Endodermal cell (in vitro differentiated cells): ENCODE measurements at regions not wholly inside any gene's neighbourhood (a gene's known extent, or its start where the extent isn't known, plus 50 kb on each side); places are given as distances from the start of the nearest gene placed in this dataset.

Experiments used
- DNase-seq: peaks from one replicate; pipeline ENCODE4 v3.0.0-alpha.2; 2017
- H3K27ac ChIP-seq: 2 replicates; pipeline ENCODE4 v1.5.1; 2013; ENCODE audit warnings: mild to moderate bottlenecking, low read depth, low read length, moderate library complexity
- H3K27me3 ChIP-seq: 2 replicates; pipeline ENCODE4 v1.6.1; 2013; ENCODE audit warnings: mild to moderate bottlenecking, low read length, moderate library complexity; ENCODE audit not compliant: insufficient read depth, control insufficient read depth, poor library complexity, severe bottlenecking
- H3K36me3 ChIP-seq: 2 replicates; pipeline ENCODE4 v1.7.0; 2013; ENCODE audit warnings: mild to moderate bottlenecking, low read length, moderate library complexity; ENCODE audit not compliant: control insufficient read depth, insufficient read depth
- H3K4me1 ChIP-seq: one replicate; pipeline ENCODE4 v1.7.0; 2013; ENCODE audit warnings: low read length; ENCODE audit not compliant: control insufficient read depth, insufficient read depth
- H3K4me3 ChIP-seq: 2 replicates; pipeline ENCODE4 v1.5.1; 2013; ENCODE audit warnings: mild to moderate bottlenecking, low read length, moderate library complexity
- H3K9ac ChIP-seq: 2 replicates; pipeline ENCODE4 v1.6.1; 2013; ENCODE audit warnings: mild to moderate bottlenecking, low read length, moderate library complexity; ENCODE audit not compliant: poor library complexity, severe bottlenecking; ENCODE audit errors: extremely low read depth
- H3K9me3 ChIP-seq: 2 replicates; pipeline ENCODE4 v1.6.1; 2013; ENCODE audit warnings: mild to moderate bottlenecking, low read length, moderate library complexity; ENCODE audit not compliant: control insufficient read depth
- H3K27ac Mint-ChIP-seq: 2 replicates; pipeline ENCODE4 v1.8.0; 2020; ENCODE audit warnings: mixed read lengths
- H3K27me3 Mint-ChIP-seq: 2 replicates; pipeline ENCODE4 v1.8.0; 2021; ENCODE audit warnings: mild to moderate bottlenecking, mixed read lengths; ENCODE audit not compliant: insufficient read depth
- H3K36me3 Mint-ChIP-seq: 2 replicates; pipeline ENCODE4 v1.8.0; 2020; ENCODE audit warnings: low read depth, mixed read lengths
- H3K4me1 Mint-ChIP-seq: 2 replicates; pipeline ENCODE4 v1.8.0; 2020; ENCODE audit warnings: mixed read lengths
- H3K4me3 Mint-ChIP-seq: 2 replicates; pipeline ENCODE4 v1.8.0; 2020; ENCODE audit warnings: mild to moderate bottlenecking, moderate library complexity, mixed read lengths
- H3K9me3 Mint-ChIP-seq: 2 replicates; pipeline ENCODE4 v1.8.0; 2020; ENCODE audit warnings: mild to moderate bottlenecking, mixed read lengths
- CTCF ChIP-seq: fragments of 200-600 bp; sonication (generic); conservative IDR thresholded peaks from 2 replicates; pipeline ENCODE4 v1.5.0; 2021; ENCODE audit warnings: antibody characterized with exemption, mild to moderate bottlenecking
- WGBS, 2 experiments: methylation state at CpG; one replicate each; pipeline versions ENCODE4 v1.1.5 to v1.1.7; 2013; ENCODE audit warnings: missing lambda C conversion rate in 2 of 2, mixed read lengths in 1 of 2; ENCODE audit not compliant: insufficient coverage in 1 of 2, insufficient read length in 1 of 2; 5-methylcytosine and 5-hydroxymethylcytosine counted together

- Histone ChIP-seq H3K9me3 (no peaks in the 10 kb centered on the region), H3K4me1 (no peaks in the 10 kb centered on the region), H3K36me3 (no peaks in the 10 kb centered on the region), H3K27me3 (no peaks in the 10 kb centered on the region), H3K4me3 (no peak overlapping the region), H3K27ac (no peak overlapping the region), H3K9ac (no peak overlapping the region)
- H3K4me1 Mint-ChIP-seq = no peaks in the 10 kb centered on the region
- TF ChIP-seq CTCF = no peak
- H3K9me3 Mint-ChIP-seq = no peaks in the 10 kb centered on the region
- DNase-seq = no peak
- no peak overlapping the region for H3K4me3 Mint-ChIP-seq
- no peaks in the 10 kb centered on the region for H3K36me3 Mint-ChIP-seq
- WGBS, 2 experiments = no CpG with 5 or more reads among the region's 1 CpG
- H3K27me3 Mint-ChIP-seq = peaks cover 7% of the 10 kb centered on the region
- H3K27ac Mint-ChIP-seq = no peak overlapping the region
These were observed 355.9 kb upstream of the RBFOX1 start for GRCh38 chr16:6976716-6977115.

- Histone ChIP-seq H3K27me3 (peaks cover 40% of the 10 kb centered on the region), H3K4me1 (peaks cover 5% of the 10 kb centered on the region), H3K4me3 (no peak overlapping the region), H3K27ac (no peak overlapping the region), H3K9ac (no peak overlapping the region), H3K9me3 (no peaks in the 10 kb centered on the region), H3K36me3 (no peaks in the 10 kb centered on the region)
- TF ChIP-seq CTCF = no peak
- Mint-ChIP-seq H3K4me1 (no peaks in the 10 kb centered on the region), H3K36me3 (no peaks in the 10 kb centered on the region), H3K27me3 (peaks cover 51% of the 10 kb centered on the region), H3K4me3 (no peak overlapping the region), H3K9me3 (no peaks in the 10 kb centered on the region), H3K27ac (no peak overlapping the region)
- DNase-seq = no peak
- WGBS, 2 experiments = 90 to 99% methylated on average over 2 to 3 of the region's 3 CpGs
These were observed 362.3 kb upstream of the RBFOX1 start for GRCh38 chr16:6970171-6970857.

- Mint-ChIP-seq H3K4me1 (peaks cover 2% of the 10 kb centered on the region), H3K27me3 (peaks cover 54% of the 10 kb centered on the region), H3K4me3 (no peak overlapping the region), H3K36me3 (no peaks in the 10 kb centered on the region), H3K27ac (no peak overlapping the region), H3K9me3 (no peaks in the 10 kb centered on the region)
- Histone ChIP-seq H3K9me3 (no peaks in the 10 kb centered on the region), H3K4me3 (no peak overlapping the region), H3K4me1 (peaks cover 5% of the 10 kb centered on the region), H3K27ac (no peak overlapping the region), H3K36me3 (no peaks in the 10 kb centered on the region), H3K9ac (no peak overlapping the region), H3K27me3 (peaks cover 40% of the 10 kb centered on the region)
- peak; percentile 63 for DNase-seq
- TF ChIP-seq CTCF = peak; percentile 64
- WGBS, 2 experiments = 88 to 100% methylated on average over 2 to 5 of the region's 5 CpGs
These were observed 363.1 kb upstream of the RBFOX1 start for GRCh38 chr16:6969594-6969993.
